GM21717 (cell line): ENCODE measurements at regions not wholly inside any gene's neighbourhood (a gene's known extent, or its start where the extent isn't known, plus 50 kb on each side); places are given as distances from the start of the nearest gene placed in this dataset.
"Not testable (repeated sequence)": the region's sequence is repeated elsewhere in the genome, so short reads cannot be mapped to it uniquely, and the experiment has no call there.

Source experiments
- ATAC-seq: cut with Tn5 transposase; IDR thresholded peaks from one replicate; pipeline ENCODE4 v1.9.1; 2021; ENCODE audit warnings: mild to moderate bottlenecking, moderate library complexity; ENCODE audit not compliant: unreplicated experiment

GRCh38 chr6:94254689-94255088 lies 835.3 kb upstream of the EPHA7 start:
- no peak for ATAC-seq

- no peak for ATAC-seq
Measured at GRCh38 chr6:94251878-94252277, 832.5 kb upstream of the EPHA7 start.

GRCh38 chr6:94245395-94245794 lies 826.0 kb upstream of the EPHA7 start:
- no peak for ATAC-seq

GRCh38 chr6:94238868-94239267 lies 819.5 kb upstream of the EPHA7 start:
- no peak for ATAC-seq

- no peak for ATAC-seq
Measured at GRCh38 chr6:94227741-94228140, 808.4 kb upstream of the EPHA7 start.

GRCh38 chr6:94217836-94218235 lies 798.5 kb upstream of the EPHA7 start:
- no peak for ATAC-seq

- ATAC-seq: no peak
Measured at GRCh38 chr6:94215552-94215951, 796.2 kb upstream of the EPHA7 start.

- no peak for ATAC-seq
Measured at GRCh38 chr6:94213226-94213625, 793.9 kb upstream of the EPHA7 start.

GRCh38 chr6:94196891-94197290 lies 777.5 kb upstream of the EPHA7 start:
- ATAC-seq: no peak

GRCh38 chr6:94190030-94190429 lies 770.7 kb upstream of the EPHA7 start:
- ATAC-seq: no peak

- no peak for ATAC-seq
Measured at GRCh38 chr6:94184666-94185464, 765.5 kb upstream of the EPHA7 start.

- no peak for ATAC-seq
Measured at GRCh38 chr6:94177429-94177828, 758.1 kb upstream of the EPHA7 start.

- ATAC-seq: no peak
Measured at GRCh38 chr6:94175465-94175864, 756.1 kb upstream of the EPHA7 start.

GRCh38 chr6:94163877-94164276 lies 744.5 kb upstream of the EPHA7 start:
- ATAC-seq: no peak

GRCh38 chr6:94150886-94151285 lies 731.5 kb upstream of the EPHA7 start:
- ATAC-seq: no peak

- ATAC-seq: no peak
Measured at GRCh38 chr6:94144807-94145206, 725.4 kb upstream of the EPHA7 start.

- not testable (repeated sequence) for ATAC-seq
Measured at GRCh38 chr6:94137178-94137577, 717.8 kb upstream of the EPHA7 start.

- no peak for ATAC-seq
Measured at GRCh38 chr6:94133106-94133505, 713.7 kb upstream of the EPHA7 start.

GRCh38 chr6:94131271-94131670 lies 711.9 kb upstream of the EPHA7 start:
- ATAC-seq: no peak

GRCh38 chr6:94130478-94130877 lies 711.1 kb upstream of the EPHA7 start:
- ATAC-seq: no peak

- ATAC-seq: no peak
Measured at GRCh38 chr6:94129926-94130325, 710.6 kb upstream of the EPHA7 start.

- no peak for ATAC-seq
Measured at GRCh38 chr6:94127716-94128115, 708.4 kb upstream of the EPHA7 start.

GRCh38 chr6:94124333-94124732 lies 705.0 kb upstream of the EPHA7 start:
- no peak for ATAC-seq
